Panc1 (cell line): ENCODE measurements at regions not wholly inside any gene's neighbourhood (a gene's known extent, or its start where the extent isn't known, plus 50 kb on each side); places are given as distances from the start of the nearest gene placed in this dataset.

ENCODE experiments used
- ATAC-seq: fragments of 200-7000 bp; cut with Tn5 transposase; 2 replicates; pipeline ENCODE4 v1.9.1; 2020; ENCODE audit warnings: mild to moderate bottlenecking, moderate library complexity
- BruUV-seq: library from RNA; stranded (reverse); fragments of 400-500 nt; replicated peaks from 2 replicates; lab custom pipeline; 2021; lab: Mats Ljungman, UMichigan
- CTCF ChIA-PET: fragments of 300-600 bp; sonication (Branson Sonifier 250); formaldehyde crosslinking; loops from one replicate; lab custom pipeline; 2022; ENCODE audit warnings: antibody characterized with exemption; lab: Charles Lee
- POLR2A ChIA-PET: fragments of 300-600 bp; sonication (Branson Sonifier 250); formaldehyde crosslinking; loops from one replicate; lab custom pipeline; 2022; ENCODE audit warnings: antibody characterized with exemption; lab: Charles Lee
- DNase-seq: peaks from one replicate; pipeline ENCODE4 v3.0.0-alpha.2; 2010; ENCODE audit warnings: low read depth, low spot score
- H3K27ac ChIP-seq: 2 replicates; pipeline ENCODE4 v1.5.1; 2011; ENCODE audit warnings: mild to moderate bottlenecking, low read length, inconsistent platforms
- H3K27me3 ChIP-seq: fragments of 200-500 bp; sonication (Bioruptor generic); 2 replicates; pipeline ENCODE4 v1.6.0; 2014; ENCODE audit warnings: low read length, inconsistent platforms; ENCODE audit not compliant: control insufficient read depth, insufficient read depth
- H3K36me3 ChIP-seq: fragments of 200-500 bp; sonication (Bioruptor generic); 2 replicates; pipeline ENCODE4 v1.5.1; 2014; ENCODE audit warnings: inconsistent platforms, mild to moderate bottlenecking, low read length, moderate library complexity; ENCODE audit not compliant: control insufficient read depth, insufficient read depth
- H3K4me1 ChIP-seq: 2 replicates; pipeline ENCODE4 v1.5.1; 2011; ENCODE audit warnings: inconsistent platforms, mild to moderate bottlenecking, low read length, moderate library complexity; ENCODE audit not compliant: control insufficient read depth, insufficient read depth
- H3K4me3 ChIP-seq, 2 experiments: 2 replicates each; pipeline ENCODE4 v1.5.1; 2011 to 2012; ENCODE audit warnings: low read depth in 2 of 2, low read length in 2 of 2, mild to moderate bottlenecking in 2 of 2, inconsistent platforms in 1 of 2, moderate library complexity in 1 of 2
- H3K9me3 ChIP-seq: fragments of 200-500 bp; sonication (Bioruptor generic); 2 replicates; pipeline ENCODE4 v1.5.1; 2014; ENCODE audit warnings: low read depth, mild to moderate bottlenecking, inconsistent platforms, low read length, moderate library complexity; ENCODE audit not compliant: control insufficient read depth, insufficient read depth
- CTCF ChIP-seq: fragments of 450-650 bp; IDR thresholded peaks from 2 replicates; pipeline ENCODE4 v1.5.1; 2017; ENCODE audit warnings: mild to moderate bottlenecking
- POLR2AphosphoS5 ChIP-seq: IDR thresholded peaks from 2 replicates; pipeline ENCODE4 v1.6.1; 2012; ENCODE audit warnings: mild to moderate bottlenecking, low read depth, low read length, moderate library complexity
- SIN3A ChIP-seq: IDR thresholded peaks from 2 replicates; pipeline ENCODE4 v1.6.1; 2012; ENCODE audit warnings: low read depth, mild to moderate bottlenecking, low read length, moderate library complexity, borderline replicate concordance; ENCODE audit not compliant: insufficient read depth
- TCF7L2 ChIP-seq: IDR thresholded peaks from 2 replicates; pipeline ENCODE4 v1.6.1; 2011; ENCODE audit warnings: mild to moderate bottlenecking, low read depth, low read length, inconsistent platforms
- in situ Hi-C: cut with HindIII; loops from 2 replicates; pipeline ENCODE4 v1.10.0; 2016; ENCODE audit warnings: low sequenced_read_pairs, low pct_unique_long_range_greater_than_20kb
- intact Hi-C: fragments of 100-400 bp; cut with micrococcal nuclease; formaldehyde crosslinking; loops from one replicate; pipeline ENCODE4 v1.10.0; 2022; ENCODE audit not compliant: unreplicated experiment
- TF ChIP-seq, protein P1 (sequence below), 2 experiments: IDR thresholded peaks; 2 replicates each; pipeline ENCODE4 v1.6.1; 2011 to 2012; ENCODE audit warnings: low read depth in 2 of 2, control low read depth in 1 of 2, low read length in 1 of 2, mild to moderate bottlenecking in 1 of 2, moderate library complexity in 1 of 2; ENCODE audit not compliant: insufficient read depth in 1 of 2

DNA sequence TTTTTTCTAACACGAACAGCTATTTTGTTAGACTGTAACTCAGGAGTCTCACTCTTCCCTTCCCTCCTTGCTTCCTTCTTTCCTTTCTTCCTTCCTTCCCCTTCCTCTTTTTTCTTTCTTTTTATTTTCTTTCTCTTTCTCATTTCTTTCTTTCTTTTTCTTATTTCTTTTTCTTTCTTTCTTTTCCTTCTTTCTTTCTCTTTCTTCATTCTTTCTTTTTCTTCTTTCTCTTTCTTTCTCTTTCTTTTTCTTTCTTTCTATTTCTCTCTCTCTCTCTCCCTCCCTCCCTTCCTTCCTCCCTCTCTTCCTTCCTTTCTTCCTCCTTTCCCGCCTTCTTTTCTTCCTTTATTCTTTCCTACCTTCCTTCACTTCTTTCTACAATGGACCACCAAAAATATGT is 1443.0 kb upstream of the LRRTM3 start:
- Histone ChIP-seq H3K4me3 (no peak overlapping the region), H3K9me3 (0 out of 2 replicates have a peak, but pooled peaks cover 3% of the 10 kb centered on the region), H3K27me3 (no peaks in the 10 kb centered on the region), H3K27ac (no peak overlapping the region), H3K4me1 (no peaks in the 10 kb centered on the region), H3K36me3 (no peaks in the 10 kb centered on the region)
- no TSS peak for BruUV-seq
- in situ Hi-C loops (no loop called here), intact Hi-C loops (no loop called here)
- no peak for TF ChIP-seq TCF7L2
- TF ChIP-seq, protein P1, sequence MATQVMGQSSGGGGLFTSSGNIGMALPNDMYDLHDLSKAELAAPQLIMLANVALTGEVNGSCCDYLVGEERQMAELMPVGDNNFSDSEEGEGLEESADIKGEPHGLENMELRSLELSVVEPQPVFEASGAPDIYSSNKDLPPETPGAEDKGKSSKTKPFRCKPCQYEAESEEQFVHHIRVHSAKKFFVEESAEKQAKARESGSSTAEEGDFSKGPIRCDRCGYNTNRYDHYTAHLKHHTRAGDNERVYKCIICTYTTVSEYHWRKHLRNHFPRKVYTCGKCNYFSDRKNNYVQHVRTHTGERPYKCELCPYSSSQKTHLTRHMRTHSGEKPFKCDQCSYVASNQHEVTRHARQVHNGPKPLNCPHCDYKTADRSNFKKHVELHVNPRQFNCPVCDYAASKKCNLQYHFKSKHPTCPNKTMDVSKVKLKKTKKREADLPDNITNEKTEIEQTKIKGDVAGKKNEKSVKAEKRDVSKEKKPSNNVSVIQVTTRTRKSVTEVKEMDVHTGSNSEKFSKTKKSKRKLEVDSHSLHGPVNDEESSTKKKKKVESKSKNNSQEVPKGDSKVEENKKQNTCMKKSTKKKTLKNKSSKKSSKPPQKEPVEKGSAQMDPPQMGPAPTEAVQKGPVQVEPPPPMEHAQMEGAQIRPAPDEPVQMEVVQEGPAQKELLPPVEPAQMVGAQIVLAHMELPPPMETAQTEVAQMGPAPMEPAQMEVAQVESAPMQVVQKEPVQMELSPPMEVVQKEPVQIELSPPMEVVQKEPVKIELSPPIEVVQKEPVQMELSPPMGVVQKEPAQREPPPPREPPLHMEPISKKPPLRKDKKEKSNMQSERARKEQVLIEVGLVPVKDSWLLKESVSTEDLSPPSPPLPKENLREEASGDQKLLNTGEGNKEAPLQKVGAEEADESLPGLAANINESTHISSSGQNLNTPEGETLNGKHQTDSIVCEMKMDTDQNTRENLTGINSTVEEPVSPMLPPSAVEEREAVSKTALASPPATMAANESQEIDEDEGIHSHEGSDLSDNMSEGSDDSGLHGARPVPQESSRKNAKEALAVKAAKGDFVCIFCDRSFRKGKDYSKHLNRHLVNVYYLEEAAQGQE (IDR thresholded peaks at IDR 0.05; ENCODE audit: insufficient read depth in 1 of 2, low read depth in 2 of 2, low read length in 1 of 2) = no peak
- TF ChIP-seq SIN3A = no peak
- no peak for TF ChIP-seq POLR2AphosphoS5
- TF ChIP-seq CTCF = no peak
- DNase-seq (no peak), ATAC-seq (no peak)
- ChIA-PET CTCF (no interaction called here), POLR2A (no interaction called here)

DNA sequence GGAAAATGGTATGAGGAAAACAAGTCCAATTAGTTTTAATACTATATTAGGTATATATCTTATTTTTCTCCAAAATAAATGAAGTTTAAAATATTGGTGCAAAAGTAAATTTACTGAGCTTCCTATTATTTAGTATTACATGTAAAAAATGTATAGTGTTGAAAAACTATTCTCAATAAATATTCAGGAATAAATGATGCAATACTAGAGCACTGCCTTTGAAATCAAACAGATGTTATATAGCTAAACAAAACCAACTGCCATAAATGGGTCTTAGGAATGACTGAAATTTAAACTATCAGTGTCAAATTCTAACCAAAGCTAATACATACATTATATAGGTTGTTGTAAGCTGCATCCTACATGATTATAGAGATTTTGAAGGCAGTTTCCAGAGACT is 1434.0 kb upstream of the LRRTM3 start:
- Histone ChIP-seq H3K4me3 (no peak overlapping the region), H3K36me3 (no peaks in the 10 kb centered on the region), H3K27me3 (no peaks in the 10 kb centered on the region), H3K9me3 (no peaks in the 10 kb centered on the region; the same call in 1 of the 2 replicates), H3K4me1 (no peaks in the 10 kb centered on the region), H3K27ac (no peak overlapping the region)
- ChIA-PET POLR2A (interaction anchor here (0.7 kb wide), 1 partner anchor 42 kb away, joined by 3 read pairs; no protein-coding TSS in a partner anchor), CTCF (no interaction called here)
- intact Hi-C loops = no loop called here
- TF ChIP-seq CTCF (no peak), POLR2AphosphoS5 (no peak), SIN3A (no peak), TCF7L2 (no peak)
- TF ChIP-seq, protein P1 (IDR thresholded peaks at IDR 0.05; ENCODE audit: insufficient read depth in 1 of 2, low read depth in 2 of 2, low read length in 1 of 2) = no peak
- no peak for ATAC-seq
- BruUV-seq = no TSS peak
- DNase-seq = no peak
- in situ Hi-C loops = no loop called here
